B cell (primary cell): ENCODE measurements at regions not wholly inside any gene's neighbourhood (a gene's known extent, or its start where the extent isn't known, plus 50 kb on each side); places are given as distances from the start of the nearest gene placed in this dataset.

Source experiments
- ATAC-seq: fragments of 200-7000 bp; cut with Tn5 transposase; one replicate; pipeline ENCODE4 v1.10.0; 2021; ENCODE audit warnings: low read depth, mild to moderate bottlenecking, moderate number of reproducible peaks, moderate library complexity
- CTCF ChIA-PET: fragments of 350-600 bp; sonication (Branson Sonifier 250); formaldehyde crosslinking; loops from one replicate; lab custom pipeline; 2021; ENCODE audit warnings: antibody characterized with exemption, inconsistent platforms; lab: Charles Lee
- POLR2A ChIA-PET: fragments of 350-600 bp; sonication (Branson Sonifier 250); formaldehyde crosslinking; loops from one replicate; lab custom pipeline; 2021; ENCODE audit warnings: antibody characterized with exemption; lab: Charles Lee
- DNase-seq: peaks from one replicate; pipeline ENCODE4 v3.0.0; 2013
- H2AFZ ChIP-seq: 2 replicates; pipeline ENCODE4 v1.6.1; 2012; ENCODE audit warnings: mild to moderate bottlenecking, low read depth, low read length; ENCODE audit not compliant: insufficient read depth, poor library complexity, severe bottlenecking
- H3K27ac ChIP-seq, 2 donors: 1 replicate in 1 of 2; 2 replicates in 1 of 2; pipeline ENCODE4 v1.5.1; 2012 to 2013; ENCODE audit warnings: low read length in 2 of 2, mild to moderate bottlenecking in 2 of 2, moderate library complexity in 1 of 2
- H3K27me3 ChIP-seq, 4 experiments: fragments of 200-600 bp in 1 of 4; sonication (generic) in 1 of 4; replicated peaks in 1 of 4; 1 replicate in 2 of 4; 2 replicates in 2 of 4; pipeline versions ENCODE4 v1.6.1 to v1.7.0; 2013 to 2016; ENCODE audit warnings: low read length in 3 of 4, mild to moderate bottlenecking in 2 of 4, mixed read lengths in 1 of 4, moderate library complexity in 1 of 4; ENCODE audit not compliant: insufficient read depth in 4 of 4, control insufficient read depth in 3 of 4; ENCODE audit errors: control extremely low read depth in 1 of 4
- H3K36me3 ChIP-seq, 2 experiments: replicated peaks in 1 of 2; 1 replicate in 1 of 2; 2 replicates in 1 of 2; pipeline versions ENCODE4 v1.6.1 to v1.7.1; 2013; ENCODE audit warnings: low read length in 1 of 2; ENCODE audit not compliant: insufficient read depth in 2 of 2, control insufficient read depth in 1 of 2; ENCODE audit errors: control extremely low read depth in 1 of 2, extremely low read depth in 1 of 2
- H3K4me1 ChIP-seq, 2 donors: fragments of 200-600 bp in 1 of 2; sonication (generic) in 1 of 2; 1 replicate in 1 of 2; 2 replicates in 1 of 2; pipeline versions ENCODE4 v1.5.1 to v1.6.1; 2013 to 2017; ENCODE audit warnings: low read length in 2 of 2; ENCODE audit not compliant: control insufficient read depth in 2 of 2, insufficient read depth in 2 of 2
- H3K4me2 ChIP-seq: replicated peaks from 2 replicates; pipeline ENCODE3; 2012; ENCODE audit warnings: mild to moderate bottlenecking, low read depth, low read length; ENCODE audit not compliant: poor library complexity, severe bottlenecking
- H3K4me3 ChIP-seq, 5 experiments: fragments of 200-600 bp in 1 of 5; sonication (generic) in 1 of 5; 1 replicate in 3 of 5; 2 replicates in 2 of 5; pipeline versions ENCODE4 v1.5.1 to v1.7.0; 2011 to 2016; ENCODE audit warnings: low read length in 4 of 5, mild to moderate bottlenecking in 4 of 5, low read depth in 2 of 5, control low read depth in 1 of 5, moderate library complexity in 1 of 5; ENCODE audit not compliant: insufficient read depth in 1 of 5; ENCODE audit errors: control extremely low read depth in 1 of 5, extremely low read depth in 1 of 5
- H3K79me2 ChIP-seq: fragments of 200-600 bp; sonication (generic); one replicate; pipeline ENCODE4 v1.6.0; 2016; ENCODE audit warnings: low read length; ENCODE audit not compliant: control insufficient read depth, insufficient read depth
- H3K9ac ChIP-seq: fragments of 200-600 bp; sonication (generic); 2 replicates; pipeline ENCODE4 v1.6.1; 2017; ENCODE audit warnings: mild to moderate bottlenecking, low read length, moderate library complexity
- H3K9me3 ChIP-seq, 3 donors: one replicate each; pipeline versions ENCODE4 v1.6.1 to v1.7.1; 2013; ENCODE audit warnings: low read length in 2 of 3; ENCODE audit not compliant: control insufficient read depth in 2 of 3, insufficient read depth in 1 of 3; ENCODE audit errors: control extremely low read depth in 1 of 3
- H4K20me1 ChIP-seq: 2 replicates; pipeline ENCODE4 v1.6.0; 2012; ENCODE audit warnings: mild to moderate bottlenecking, low read length; ENCODE audit not compliant: insufficient read depth, control insufficient read depth, poor library complexity, severe bottlenecking
- H3K27ac Mint-ChIP-seq: one replicate; pipeline ENCODE4 v1.8.0; 2021; ENCODE audit warnings: mixed read lengths
- H3K27me3 Mint-ChIP-seq: one replicate; pipeline ENCODE4 v1.8.0; 2021; ENCODE audit warnings: mixed read lengths
- H3K4me1 Mint-ChIP-seq: one replicate; pipeline ENCODE4 v1.8.0; 2021; ENCODE audit warnings: mixed read lengths
- H3K4me3 Mint-ChIP-seq: one replicate; pipeline ENCODE4 v1.8.0; 2021; ENCODE audit warnings: mixed read lengths
- H3K9me3 Mint-ChIP-seq: one replicate; pipeline ENCODE4 v1.8.0; 2022; ENCODE audit warnings: mixed read lengths; ENCODE audit not compliant: insufficient read depth
- CTCF ChIP-seq: fragments of 200-600 bp; IDR thresholded peaks from one replicate; pipeline ENCODE4 v1.8.0; 2022; ENCODE audit warnings: antibody characterized with exemption, mild to moderate bottlenecking
- EZH2 ChIP-seq: IDR thresholded peaks from 2 replicates; pipeline ENCODE4 v1.6.1; 2012; ENCODE audit warnings: borderline replicate concordance, low read depth, mild to moderate bottlenecking, moderate library complexity, low read length; ENCODE audit not compliant: insufficient read depth, poor library complexity, severe bottlenecking
- whole genome bisulfite sequencing: methylation state at CpG from one replicate; pipeline ENCODE4 v1.1.5; 2013; ENCODE audit warnings: missing lambda C conversion rate; ENCODE audit not compliant: insufficient coverage; 5-methylcytosine and 5-hydroxymethylcytosine counted together
- intact Hi-C: fragments of 100-400 bp; cut with micrococcal nuclease; formaldehyde crosslinking; loops from one replicate; pipeline ENCODE4 v1.10.0; 2022

- Mint-ChIP-seq H3K27ac (no peak overlapping the region), H3K4me1 (no peaks in the 10 kb centered on the region), H3K4me3 (no peak overlapping the region), H3K9me3 (no peaks in the 10 kb centered on the region), H3K27me3 (peaks cover 30% of the 10 kb centered on the region)
- WGBS = 97% methylated on average over 3 of the region's 3 CpGs
- H3K36me3 ChIP-seq = no peaks in the 10 kb centered on the region
- H3K79me2 ChIP-seq = no peaks in the 10 kb centered on the region
- H3K27me3 ChIP-seq = peaks cover 0 to 4% (median 0%) of the 10 kb centered on the region in 4 experiments
- no peak overlapping the region for H3K4me2 ChIP-seq
- no peaks in the 10 kb centered on the region for H3K4me1 ChIP-seq
- ATAC-seq (no peak), DNase-seq (no peak)
- no peak overlapping the region for H2AFZ ChIP-seq
- H3K27ac ChIP-seq = no peak overlapping the region
- H4K20me1 ChIP-seq = no peaks in the 10 kb centered on the region
- ChIA-PET CTCF (no interaction called here), POLR2A (no interaction called here)
- no peak overlapping the region for H3K4me3 ChIP-seq
- intact Hi-C loops = no loop called here
- no peak for TF ChIP-seq EZH2
- TF ChIP-seq CTCF = no peak
- no peak overlapping the region for H3K9ac ChIP-seq
- H3K9me3 ChIP-seq = no peaks in the 10 kb centered on the region
Measured at GRCh38 chr12:102755266-102755665, 161.8 kb downstream of the PAH start.

DNA sequence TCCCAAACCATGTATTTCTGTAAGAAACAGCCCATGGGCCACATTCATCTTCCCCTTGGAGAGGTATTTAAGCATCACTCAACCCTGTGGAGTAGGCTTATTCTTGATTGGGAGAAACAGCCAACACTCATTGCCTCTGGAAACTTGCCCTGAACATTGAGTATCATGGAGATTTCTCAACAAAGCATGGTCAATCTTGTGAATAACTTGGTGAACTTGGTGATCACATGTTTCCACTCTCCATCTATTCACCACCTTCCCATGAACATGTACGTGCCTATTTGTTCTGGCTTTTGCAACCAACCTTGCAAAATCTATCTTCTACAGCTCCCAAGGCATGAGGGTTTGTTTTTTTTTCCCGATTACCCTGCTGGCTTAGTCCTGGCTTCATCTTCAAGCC, 163.2 kb downstream of the PAH start:
- peaks cover 0 to 4% (median 0%) of the 10 kb centered on the region in 4 experiments for H3K27me3 ChIP-seq
- H4K20me1 ChIP-seq = no peaks in the 10 kb centered on the region
- H3K79me2 ChIP-seq = no peaks in the 10 kb centered on the region
- no peak for ATAC-seq
- H3K9ac ChIP-seq = no peak overlapping the region
- DNase-seq = no peak
- H3K27ac ChIP-seq = no peak overlapping the region
- H3K4me3 ChIP-seq = no peak overlapping the region
- POLR2A ChIA-PET = no interaction called here
- H2AFZ ChIP-seq = no peak overlapping the region
- CTCF ChIA-PET = no interaction called here
- 100% methylated on average over 1 of the region's 2 CpGs for WGBS
- no peak overlapping the region for H3K4me3 Mint-ChIP-seq
- H3K4me2 ChIP-seq = no peak overlapping the region
- no peaks in the 10 kb centered on the region for H3K36me3 ChIP-seq
- no peaks in the 10 kb centered on the region for H3K4me1 Mint-ChIP-seq
- H3K9me3 ChIP-seq = no peaks in the 10 kb centered on the region
- no peaks in the 10 kb centered on the region for H3K4me1 ChIP-seq
- no peak overlapping the region for H3K27ac Mint-ChIP-seq
- intact Hi-C loops = no loop called here
- peaks cover 23% of the 10 kb centered on the region for H3K27me3 Mint-ChIP-seq
- no peaks in the 10 kb centered on the region for H3K9me3 Mint-ChIP-seq
- no peak for TF ChIP-seq EZH2
- TF ChIP-seq CTCF = no peak
